ENCODE measurements at regions not wholly inside any gene's neighbourhood (a gene's known extent, or its start where the extent isn't known, plus 50 kb on each side); places are given as distances from the start of the nearest gene placed in this dataset.
A peak's percentile ranks its signal among the peaks of the same experiment; 100 is the strongest.

DNA sequence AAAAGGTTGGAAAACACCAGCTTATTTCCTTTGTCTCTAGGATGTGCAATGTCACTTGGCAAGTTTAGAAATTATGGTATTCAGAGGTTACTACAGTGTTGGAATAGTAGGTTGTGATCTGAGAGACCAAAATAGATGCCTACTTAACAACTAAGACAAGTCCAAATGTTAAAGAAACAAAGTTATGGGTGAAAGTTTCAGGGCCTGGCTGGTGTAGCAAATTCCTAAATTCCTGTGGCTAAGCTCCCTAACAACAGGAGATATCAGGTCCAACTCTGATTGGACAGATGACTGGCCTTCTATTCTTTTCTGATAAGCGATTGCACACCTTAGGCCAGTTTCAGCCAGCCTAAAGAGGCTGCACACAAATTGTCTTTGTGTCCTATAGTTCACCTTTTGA is 873.5 kb downstream of the REEP3 start:
- H2BK5ac ChIP-seq (ENCODE audit: low read depth, low read length, poor library complexity, severe bottlenecking), result no peak overlapping the region
- no peak overlapping the region for H2AFZ ChIP-seq (ENCODE audit: low read depth, low read length)
- peak overlapping the region; percentile 68 for H3K27ac ChIP-seq (ENCODE audit: low read length, poor library complexity, severe bottlenecking)
- no peak overlapping the region for H3K4me3 ChIP-seq (ENCODE audit: insufficient read depth in 1 of 2, low read depth in 1 of 2, low read length in 2 of 2)
- H3K9me3 ChIP-seq (ENCODE audit: control insufficient read depth, low read length), result no peaks in the 10 kb centered on the region
- H2BK12ac ChIP-seq (ENCODE audit: low read length in 2 of 2), result no peak overlapping the region
- no peak overlapping the region for H3K23ac ChIP-seq (ENCODE audit: low read length in 2 of 2)
- H4K91ac ChIP-seq (ENCODE audit: low read length), result no peak overlapping the region
- no peaks in the 10 kb centered on the region for H3K36me3 ChIP-seq (ENCODE audit: control insufficient read depth in 1 of 2, insufficient read depth in 2 of 2, low read depth in 1 of 2, low read length in 2 of 2)
- H3K79me1 ChIP-seq (replicated peaks; ENCODE audit: low read length, poor library complexity, severe bottlenecking), result no peaks in the 10 kb centered on the region
- no peaks in the 10 kb centered on the region for H3K27me3 ChIP-seq (ENCODE audit: control insufficient read depth in 1 of 2, insufficient read depth in 1 of 2, low read length in 2 of 2)
- no peak overlapping the region for H3K14ac ChIP-seq (ENCODE audit: low read length in 2 of 2)
- 94% methylated on average over 1 of the region's 1 CpG for WGBS
- H3K4me1 ChIP-seq (ENCODE audit: control insufficient read depth, insufficient read depth, low read depth, low read length), result peaks cover 2% of the 10 kb centered on the region
- DNase-seq, result no peak
- no peak overlapping the region for H3K18ac ChIP-seq (ENCODE audit: low read depth in 1 of 2, low read length in 2 of 2)
- no peak overlapping the region for H2AK5ac ChIP-seq (ENCODE audit: low read length, severe bottlenecking)
- H2BK15ac ChIP-seq (ENCODE audit: low read depth, poor library complexity, severe bottlenecking), result no peak overlapping the region
- H3K4ac ChIP-seq (ENCODE audit: low read depth in 1 of 2, low read length in 2 of 2), result no peak overlapping the region
- no peak overlapping the region for H3K4me2 ChIP-seq (ENCODE audit: low read length, poor library complexity, severe bottlenecking)
- H3K9ac ChIP-seq (ENCODE audit: low read length), result no peak overlapping the region
- H4K8ac ChIP-seq (ENCODE audit: low read length), result no peak overlapping the region
- no peak overlapping the region for H2BK120ac ChIP-seq (ENCODE audit: low read depth, low read length)

DNA sequence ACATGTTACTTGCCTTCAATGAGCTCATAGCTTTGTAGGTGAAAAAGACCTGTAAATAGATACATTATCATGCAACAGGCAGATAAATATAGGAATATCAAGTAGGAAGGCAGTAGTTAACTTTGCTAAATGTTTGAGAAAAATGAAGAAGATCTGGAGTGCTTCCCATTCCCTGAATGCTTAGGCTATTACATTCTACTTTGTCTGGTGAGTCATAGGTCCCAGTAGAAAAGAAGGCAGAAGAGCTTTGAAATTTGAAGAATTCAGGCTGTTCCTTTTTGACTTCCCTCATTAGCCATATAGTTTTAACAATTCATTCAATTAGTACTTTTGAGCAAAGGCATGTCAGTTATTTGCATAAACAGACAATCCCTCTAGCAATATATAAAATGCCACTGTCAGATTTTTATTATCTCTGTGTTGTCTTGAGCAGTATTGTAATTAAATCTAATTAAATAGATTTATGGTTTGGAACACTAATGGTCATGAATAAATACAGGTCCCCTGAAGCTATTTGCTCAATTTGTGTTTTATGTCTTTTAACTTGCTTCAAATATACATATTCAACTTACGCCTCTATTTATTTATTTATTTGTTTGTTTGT is 875.0 kb downstream of the REEP3 start:
- H3K23ac ChIP-seq (ENCODE audit: low read length in 2 of 2), result no peak overlapping the region
- H2BK15ac ChIP-seq (ENCODE audit: low read depth, poor library complexity, severe bottlenecking), result no peak overlapping the region
- H3K14ac ChIP-seq (ENCODE audit: low read length in 2 of 2), result no peak overlapping the region
- no peak overlapping the region for H3K4me3 ChIP-seq (ENCODE audit: insufficient read depth in 1 of 2, low read depth in 1 of 2, low read length in 2 of 2)
- H2BK120ac ChIP-seq (ENCODE audit: low read depth, low read length), result no peak overlapping the region
- H2AK5ac ChIP-seq (ENCODE audit: low read length, severe bottlenecking), result no peak overlapping the region
- no peak overlapping the region for H2BK12ac ChIP-seq (ENCODE audit: low read length in 2 of 2)
- no peak overlapping the region for H3K9ac ChIP-seq (ENCODE audit: low read length)
- no peak overlapping the region for H2AFZ ChIP-seq (ENCODE audit: low read depth, low read length)
- H3K79me1 ChIP-seq (replicated peaks; ENCODE audit: low read length, poor library complexity, severe bottlenecking), result no peaks in the 10 kb centered on the region
- H3K27me3 ChIP-seq (ENCODE audit: control insufficient read depth in 1 of 2, insufficient read depth in 1 of 2, low read length in 2 of 2), result no peaks in the 10 kb centered on the region
- H3K27ac ChIP-seq (ENCODE audit: low read length, poor library complexity, severe bottlenecking), result peak overlapping the region; percentile 32
- no peak overlapping the region for H3K4ac ChIP-seq (ENCODE audit: low read depth in 1 of 2, low read length in 2 of 2)
- H4K8ac ChIP-seq (ENCODE audit: low read length), result no peak overlapping the region
- H2BK5ac ChIP-seq (ENCODE audit: low read depth, low read length, poor library complexity, severe bottlenecking), result no peak overlapping the region
- H3K36me3 ChIP-seq (ENCODE audit: control insufficient read depth in 1 of 2, insufficient read depth in 2 of 2, low read depth in 1 of 2, low read length in 2 of 2), result no peaks in the 10 kb centered on the region
- H3K4me1 ChIP-seq (ENCODE audit: control insufficient read depth, insufficient read depth, low read depth, low read length), result peaks cover 2% of the 10 kb centered on the region
- H3K4me2 ChIP-seq (ENCODE audit: low read length, poor library complexity, severe bottlenecking), result no peak overlapping the region
- no peak overlapping the region for H4K91ac ChIP-seq (ENCODE audit: low read length)
- H3K18ac ChIP-seq (ENCODE audit: low read depth in 1 of 2, low read length in 2 of 2), result no peak overlapping the region
- no peaks in the 10 kb centered on the region for H3K9me3 ChIP-seq (ENCODE audit: control insufficient read depth, low read length)
- no CpG with 5 or more reads among the region's 1 CpG for WGBS
- DNase-seq, result peak; percentile 60

DNA sequence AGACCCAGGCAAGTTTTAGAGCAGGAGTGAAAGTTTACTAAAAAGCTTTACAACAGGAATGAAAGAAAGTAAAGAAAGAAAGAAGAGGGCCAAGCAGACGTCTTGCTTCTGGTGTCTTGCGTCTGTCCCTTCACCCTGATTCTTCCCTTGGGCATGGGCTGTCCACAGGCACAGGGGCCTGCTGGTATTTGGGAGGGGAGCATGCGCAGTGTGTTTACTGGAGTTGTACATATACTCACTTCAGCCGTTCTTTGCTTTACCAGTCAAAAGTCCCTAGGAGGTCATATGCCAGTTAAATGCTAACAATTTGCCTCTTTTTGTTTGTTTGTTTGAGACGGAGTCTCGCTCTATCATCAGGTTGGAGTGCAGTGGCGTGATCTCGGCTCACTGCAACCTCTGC is 875.9 kb downstream of the REEP3 start:
- Histone ChIP-seq H3K4ac (ENCODE audit: low read depth in 1 of 2, low read length in 2 of 2) (no peak overlapping the region), H2BK15ac (ENCODE audit: low read depth, poor library complexity, severe bottlenecking) (no peak overlapping the region), H3K9ac (ENCODE audit: low read length) (no peak overlapping the region), H3K4me3 (ENCODE audit: insufficient read depth in 1 of 2, low read depth in 1 of 2, low read length in 2 of 2) (no peak overlapping the region), H3K4me1 (ENCODE audit: control insufficient read depth, insufficient read depth, low read depth, low read length) (peaks cover 2% of the 10 kb centered on the region), H2BK12ac (ENCODE audit: low read length in 2 of 2) (no peak overlapping the region), H2BK5ac (ENCODE audit: low read depth, low read length, poor library complexity, severe bottlenecking) (no peak overlapping the region), H3K14ac (ENCODE audit: low read length in 2 of 2) (no peak overlapping the region), H3K4me2 (ENCODE audit: low read length, poor library complexity, severe bottlenecking) (no peak overlapping the region), H4K91ac (ENCODE audit: low read length) (peak overlapping the region; percentile 5), H2AFZ (ENCODE audit: low read depth, low read length) (no peak overlapping the region), H3K27me3 (ENCODE audit: control insufficient read depth in 1 of 2, insufficient read depth in 1 of 2, low read length in 2 of 2) (no peaks in the 10 kb centered on the region), H4K8ac (ENCODE audit: low read length) (no peak overlapping the region), H3K79me1 (replicated peaks; ENCODE audit: low read length, poor library complexity, severe bottlenecking) (no peaks in the 10 kb centered on the region), H3K27ac (ENCODE audit: low read length, poor library complexity, severe bottlenecking) (no peak overlapping the region), H3K18ac (ENCODE audit: low read depth in 1 of 2, low read length in 2 of 2) (no peak overlapping the region), H3K23ac (ENCODE audit: low read length in 2 of 2) (no peak overlapping the region), H3K36me3 (ENCODE audit: control insufficient read depth in 1 of 2, insufficient read depth in 2 of 2, low read depth in 1 of 2, low read length in 2 of 2) (no peaks in the 10 kb centered on the region), H2BK120ac (ENCODE audit: low read depth, low read length) (no peak overlapping the region), H2AK5ac (ENCODE audit: low read length, severe bottlenecking) (peak overlapping the region; percentile 12), H3K9me3 (ENCODE audit: control insufficient read depth, low read length) (no peaks in the 10 kb centered on the region)
- no peak for DNase-seq
- 96% methylated on average over 7 of the region's 8 CpGs for WGBS

DNA sequence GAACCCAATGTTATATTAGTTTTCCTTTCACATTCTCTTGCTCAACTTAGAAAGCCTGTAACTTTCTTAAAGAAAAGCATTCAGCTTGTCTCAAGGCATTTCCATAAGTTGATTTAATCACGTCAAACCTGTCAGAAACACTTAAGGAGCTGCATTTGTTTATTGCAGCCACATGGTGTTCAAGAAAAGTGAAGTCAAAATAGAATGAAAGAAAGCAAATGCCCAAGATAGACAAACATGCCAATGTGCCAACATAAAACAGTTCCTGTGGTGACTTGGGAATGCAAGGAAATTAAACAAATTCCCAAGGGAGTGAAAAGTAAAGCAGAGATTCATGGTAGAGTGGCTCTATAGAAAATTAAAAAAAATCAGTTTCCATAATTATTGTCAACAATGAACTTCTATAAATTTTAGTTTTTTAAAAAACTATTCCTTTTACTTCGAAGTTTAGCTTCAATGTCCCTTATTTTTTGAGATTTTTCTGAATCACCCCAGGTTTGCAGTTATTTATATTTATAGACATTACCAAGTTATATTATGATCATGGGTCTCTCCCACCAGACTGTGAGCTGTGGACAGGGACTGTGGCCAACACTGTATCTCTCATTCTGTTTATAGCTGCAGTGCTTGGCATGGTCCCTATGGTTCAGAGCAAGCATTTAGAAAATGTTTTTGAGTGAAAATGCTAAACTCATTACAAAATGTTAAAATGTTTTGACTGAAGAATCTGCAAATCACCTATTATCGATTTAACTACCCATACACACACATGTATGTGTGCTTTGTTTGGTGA is 887.4 kb downstream of the REEP3 start:
- no peaks in the 10 kb centered on the region for H3K79me1 ChIP-seq (replicated peaks; ENCODE audit: low read length, poor library complexity, severe bottlenecking)
- no peak overlapping the region for H2BK5ac ChIP-seq (ENCODE audit: low read depth, low read length, poor library complexity, severe bottlenecking)
- H2BK120ac ChIP-seq (ENCODE audit: low read depth, low read length), result no peak overlapping the region
- no peaks in the 10 kb centered on the region for H3K27me3 ChIP-seq (ENCODE audit: control insufficient read depth in 1 of 2, insufficient read depth in 1 of 2, low read length in 2 of 2)
- H3K4me3 ChIP-seq (ENCODE audit: insufficient read depth in 1 of 2, low read depth in 1 of 2, low read length in 2 of 2), result no peak overlapping the region
- no peaks in the 10 kb centered on the region for H3K36me3 ChIP-seq (ENCODE audit: control insufficient read depth in 1 of 2, insufficient read depth in 2 of 2, low read depth in 1 of 2, low read length in 2 of 2)
- no peak overlapping the region for H3K27ac ChIP-seq (ENCODE audit: low read length, poor library complexity, severe bottlenecking)
- H2AFZ ChIP-seq (ENCODE audit: low read depth, low read length), result no peak overlapping the region
- H3K4ac ChIP-seq (ENCODE audit: low read depth in 1 of 2, low read length in 2 of 2), result no peak overlapping the region
- H2AK5ac ChIP-seq (ENCODE audit: low read length, severe bottlenecking), result no peak overlapping the region
- H2BK12ac ChIP-seq (ENCODE audit: low read length in 2 of 2), result no peak overlapping the region
- H3K14ac ChIP-seq (ENCODE audit: low read length in 2 of 2), result no peak overlapping the region
- no peaks in the 10 kb centered on the region for H3K9me3 ChIP-seq (ENCODE audit: control insufficient read depth, low read length)
- H3K4me2 ChIP-seq (ENCODE audit: low read length, poor library complexity, severe bottlenecking), result no peak overlapping the region
- WGBS, result 100% methylated on average over 2 of the region's 3 CpGs
- peak; percentile 16 for DNase-seq
- no peak overlapping the region for H3K18ac ChIP-seq (ENCODE audit: low read depth in 1 of 2, low read length in 2 of 2)
- H2BK15ac ChIP-seq (ENCODE audit: low read depth, poor library complexity, severe bottlenecking), result no peak overlapping the region
- no peak overlapping the region for H4K8ac ChIP-seq (ENCODE audit: low read length)
- H4K91ac ChIP-seq (ENCODE audit: low read length), result no peak overlapping the region
- H3K23ac ChIP-seq (ENCODE audit: low read length in 2 of 2), result no peak overlapping the region
- no peaks in the 10 kb centered on the region for H3K4me1 ChIP-seq (ENCODE audit: control insufficient read depth, insufficient read depth, low read depth, low read length)
- no peak overlapping the region for H3K9ac ChIP-seq (ENCODE audit: low read length)

All from mesenchymal stem cell (in vitro differentiated cells and primary cell).